ENCODE measurements at regions not wholly inside any gene's neighbourhood (a gene's known extent, or its start where the extent isn't known, plus 50 kb on each side); places are given as distances from the start of the nearest gene placed in this dataset.

- TF ChIP-seq SUZ12 (IDR thresholded peaks at IDR 0.05; ENCODE audit: low read length), result no peak
- no peak for TF ChIP-seq CTCF (IDR thresholded peaks at IDR 0.05; ENCODE audit: control extremely low read depth in 1 of 3, insufficient read depth in 1 of 3, low read depth in 1 of 3, low read length in 3 of 3)
- no peak for TF ChIP-seq CHD1 (IDR thresholded peaks at IDR 0.05; ENCODE audit: low read depth, low read length)
- no peak for TF ChIP-seq BCL11A (IDR thresholded peaks at IDR 0.05; ENCODE audit: low read depth in 2 of 2, low read length in 2 of 2)
- TF ChIP-seq JUN (IDR thresholded peaks at IDR 0.05; ENCODE audit: low read depth, low read length), result no peak
- no peak for TF ChIP-seq ZNF274 (IDR thresholded peaks at IDR 0.05; ENCODE audit: borderline replicate concordance, extremely low read depth, low read length)
- TF ChIP-seq GTF2F1 (IDR thresholded peaks at IDR 0.05; ENCODE audit: borderline replicate concordance, low read depth, low read length), result no peak
- no peak for TF ChIP-seq RFX5 (IDR thresholded peaks at IDR 0.05; ENCODE audit: borderline replicate concordance, low read depth, low read length)
Observed at GRCh38 chr3:3307491-3307890, 128.0 kb upstream of the CRBN start.

Measured in H1 (cell line).